ENCODE measurements at regions not wholly inside any gene's neighbourhood (a gene's known extent, or its start where the extent isn't known, plus 50 kb on each side); places are given as distances from the start of the nearest gene placed in this dataset.
"Not testable (repeated sequence)": the region's sequence is repeated elsewhere in the genome, so short reads cannot be mapped to it uniquely, and the experiment has no call there.

GRCh38 chr11:134730561-134731212 lies 318.6 kb upstream of the B3GAT1 start:
- ATAC-seq (ENCODE audit: low read depth in 2 of 2) (no peak), DNase-seq (no peak)
- Mint-ChIP-seq H3K4me1 (no peaks in the 10 kb centered on the region), H3K27ac (no peak overlapping the region), H3K36me3 (no peaks in the 10 kb centered on the region), H3K27me3 (peaks cover 0 to 21% (median 10%) of the 10 kb centered on the region in 3 donors), H3K9me3 (peaks cover 0 to 3% (median 0%) of the 10 kb centered on the region in 7 donors), H3K4me3 (no peak overlapping the region)

- peaks cover 5 to 27% (median 10%) of the 10 kb centered on the region in 3 donors for H3K27me3 Mint-ChIP-seq
- H3K9me3 Mint-ChIP-seq = peaks cover 0 to 3% (median 0%) of the 10 kb centered on the region in 7 donors
- H3K4me1 Mint-ChIP-seq = no peaks in the 10 kb centered on the region
- ATAC-seq (ENCODE audit: low read depth in 2 of 2) (no peak), DNase-seq (no peak)
- no peak overlapping the region for H3K4me3 Mint-ChIP-seq
- H3K36me3 Mint-ChIP-seq = no peaks in the 10 kb centered on the region
- H3K27ac Mint-ChIP-seq = no peak overlapping the region
Observed at GRCh38 chr11:134730101-134730500, 318.1 kb upstream of the B3GAT1 start.

GRCh38 chr11:134728186-134728585 lies 316.1 kb upstream of the B3GAT1 start:
- no peaks in the 10 kb centered on the region for H3K4me1 Mint-ChIP-seq
- no peak overlapping the region for H3K27ac Mint-ChIP-seq
- no peak for DNase-seq
- no peaks in the 10 kb centered on the region for H3K36me3 Mint-ChIP-seq
- H3K9me3 Mint-ChIP-seq = peaks cover 0 to 2% (median 0%) of the 10 kb centered on the region in 7 donors
- H3K4me3 Mint-ChIP-seq = no peak overlapping the region
- H3K27me3 Mint-ChIP-seq = peaks cover 10 to 27% (median 18%) of the 10 kb centered on the region in 3 donors
- ATAC-seq (ENCODE audit: low read depth in 2 of 2) = no peak

GRCh38 chr11:134727636-134728035 lies 315.6 kb upstream of the B3GAT1 start:
- peaks cover 0 to 2% (median 0%) of the 10 kb centered on the region in 7 donors for H3K9me3 Mint-ChIP-seq
- ATAC-seq (ENCODE audit: low read depth in 2 of 2) (no peak), DNase-seq (no peak)
- no peaks in the 10 kb centered on the region for H3K4me1 Mint-ChIP-seq
- peaks cover 10 to 26% (median 18%) of the 10 kb centered on the region in 3 donors for H3K27me3 Mint-ChIP-seq
- no peak overlapping the region for H3K4me3 Mint-ChIP-seq
- no peak overlapping the region for H3K27ac Mint-ChIP-seq
- H3K36me3 Mint-ChIP-seq = no peaks in the 10 kb centered on the region

GRCh38 chr11:134727204-134727603 lies 315.2 kb upstream of the B3GAT1 start:
- ATAC-seq (ENCODE audit: low read depth in 2 of 2) = no peak
- Mint-ChIP-seq H3K27me3 (peaks cover 10 to 26% (median 18%) of the 10 kb centered on the region in 3 donors), H3K36me3 (no peaks in the 10 kb centered on the region), H3K4me3 (no peak overlapping the region), H3K9me3 (peaks cover 0 to 2% (median 0%) of the 10 kb centered on the region in 7 donors), H3K4me1 (no peaks in the 10 kb centered on the region), H3K27ac (no peak overlapping the region)
- DNase-seq = no peak

- Mint-ChIP-seq H3K4me3 (no peak overlapping the region), H3K9me3 (peaks cover 0 to 2% (median 0%) of the 10 kb centered on the region in 7 donors), H3K4me1 (no peaks in the 10 kb centered on the region), H3K27me3 (peaks cover 10 to 26% (median 14%) of the 10 kb centered on the region in 3 donors), H3K27ac (no peak overlapping the region), H3K36me3 (no peaks in the 10 kb centered on the region)
- ATAC-seq (ENCODE audit: low read depth in 2 of 2) (no peak), DNase-seq (no peak)
Observed at GRCh38 chr11:134725716-134726639, 313.9 kb upstream of the B3GAT1 start.

- Mint-ChIP-seq H3K9me3 (peaks cover 0 to 5% (median 2%) of the 10 kb centered on the region in 7 donors), H3K4me1 (no peaks in the 10 kb centered on the region), H3K27me3 (peaks cover 10 to 26% (median 14%) of the 10 kb centered on the region in 3 donors), H3K27ac (no peak overlapping the region), H3K36me3 (no peaks in the 10 kb centered on the region), H3K4me3 (no peak overlapping the region)
- no peak for DNase-seq
- ATAC-seq (ENCODE audit: low read depth in 2 of 2) = no peak
Observed at GRCh38 chr11:134725211-134725610, 313.2 kb upstream of the B3GAT1 start.

- H3K9me3 Mint-ChIP-seq = peaks cover 0 to 5% (median 2%) of the 10 kb centered on the region in 7 donors
- DNase-seq (no peak), ATAC-seq (ENCODE audit: low read depth in 2 of 2) (no peak)
- peaks cover 10 to 26% (median 14%) of the 10 kb centered on the region in 3 donors for H3K27me3 Mint-ChIP-seq
- peak overlapping the region in 1 of 6 donors; percentile 24 for H3K27ac Mint-ChIP-seq
- H3K4me1 Mint-ChIP-seq = no peaks in the 10 kb centered on the region
- no peaks in the 10 kb centered on the region for H3K36me3 Mint-ChIP-seq
- H3K4me3 Mint-ChIP-seq = no peak overlapping the region
Observed at GRCh38 chr11:134724779-134725140, 312.7 kb upstream of the B3GAT1 start.

- peaks cover 10 to 26% (median 14%) of the 10 kb centered on the region in 3 donors for H3K27me3 Mint-ChIP-seq
- no peak for ATAC-seq (ENCODE audit: low read depth in 2 of 2)
- no peaks in the 10 kb centered on the region for H3K36me3 Mint-ChIP-seq
Observed at GRCh38 chr11:134724106-134724778, 312.2 kb upstream of the B3GAT1 start.

GRCh38 chr11:134720691-134721070 lies 308.6 kb upstream of the B3GAT1 start:
- not testable (repeated sequence) for H3K27ac Mint-ChIP-seq; DNase-seq; ATAC-seq (ENCODE audit: low read depth in 2 of 2); H3K4me1 Mint-ChIP-seq; H3K36me3 Mint-ChIP-seq; H3K4me3 Mint-ChIP-seq
- Mint-ChIP-seq H3K9me3 (peaks cover 0 to 12% (median 2%) of the 10 kb centered on the region in 7 donors), H3K27me3 (peaks cover 8 to 22% (median 17%) of the 10 kb centered on the region in 3 donors)

More at GRCh38 chr11:134724106-134724778, 312.2 kb upstream of the B3GAT1 start:
- Mint-ChIP-seq H3K27ac (peak overlapping the region in 1 of 6 donors; percentile 24), H3K4me3 (no peak overlapping the region), H3K4me1 (no peaks in the 10 kb centered on the region), H3K9me3 (peaks cover 0 to 5% (median 2%) of the 10 kb centered on the region in 7 donors)
- DNase-seq = no peak

GRCh38 chr11:134719940-134720690 lies 308.1 kb upstream of the B3GAT1 start:
- H3K36me3 Mint-ChIP-seq; ATAC-seq (ENCODE audit: low read depth in 2 of 2); DNase-seq; H3K4me3 Mint-ChIP-seq; H3K27ac Mint-ChIP-seq; H3K4me1 Mint-ChIP-seq: not testable (repeated sequence)
- Mint-ChIP-seq H3K9me3 (peaks cover 0 to 12% (median 2%) of the 10 kb centered on the region in 7 donors), H3K27me3 (peaks cover 8 to 16% (median 12%) of the 10 kb centered on the region in 3 donors)

GRCh38 chr11:134719397-134719796 lies 307.4 kb upstream of the B3GAT1 start:
- ATAC-seq (ENCODE audit: low read depth in 2 of 2) (no peak), DNase-seq (no peak)
- H3K27me3 Mint-ChIP-seq = peaks cover 7 to 10% (median 8%) of the 10 kb centered on the region in 3 donors
- H3K27ac Mint-ChIP-seq = no peak overlapping the region
- no peaks in the 10 kb centered on the region for H3K4me1 Mint-ChIP-seq
- peaks cover 0 to 12% (median 2%) of the 10 kb centered on the region in 7 donors for H3K9me3 Mint-ChIP-seq
- no peak overlapping the region for H3K4me3 Mint-ChIP-seq
- no peaks in the 10 kb centered on the region for H3K36me3 Mint-ChIP-seq

- ATAC-seq (ENCODE audit: low read depth in 2 of 2) (no peak), DNase-seq (no peak)
- H3K4me1 Mint-ChIP-seq = no peaks in the 10 kb centered on the region
- H3K9me3 Mint-ChIP-seq = peaks cover 0 to 12% (median 2%) of the 10 kb centered on the region in 7 donors
- no peak overlapping the region for H3K27ac Mint-ChIP-seq
- peaks cover 0 to 10% (median 7%) of the 10 kb centered on the region in 3 donors for H3K27me3 Mint-ChIP-seq
- no peak overlapping the region for H3K4me3 Mint-ChIP-seq
- no peaks in the 10 kb centered on the region for H3K36me3 Mint-ChIP-seq
Observed at GRCh38 chr11:134716582-134716981, 304.5 kb upstream of the B3GAT1 start.
